ENCODE measurements at regions not wholly inside any gene's neighbourhood (a gene's known extent, or its start where the extent isn't known, plus 50 kb on each side); places are given as distances from the start of the nearest gene placed in this dataset.
A peak's percentile ranks its signal among the peaks of the same experiment; 100 is the strongest.

DNA sequence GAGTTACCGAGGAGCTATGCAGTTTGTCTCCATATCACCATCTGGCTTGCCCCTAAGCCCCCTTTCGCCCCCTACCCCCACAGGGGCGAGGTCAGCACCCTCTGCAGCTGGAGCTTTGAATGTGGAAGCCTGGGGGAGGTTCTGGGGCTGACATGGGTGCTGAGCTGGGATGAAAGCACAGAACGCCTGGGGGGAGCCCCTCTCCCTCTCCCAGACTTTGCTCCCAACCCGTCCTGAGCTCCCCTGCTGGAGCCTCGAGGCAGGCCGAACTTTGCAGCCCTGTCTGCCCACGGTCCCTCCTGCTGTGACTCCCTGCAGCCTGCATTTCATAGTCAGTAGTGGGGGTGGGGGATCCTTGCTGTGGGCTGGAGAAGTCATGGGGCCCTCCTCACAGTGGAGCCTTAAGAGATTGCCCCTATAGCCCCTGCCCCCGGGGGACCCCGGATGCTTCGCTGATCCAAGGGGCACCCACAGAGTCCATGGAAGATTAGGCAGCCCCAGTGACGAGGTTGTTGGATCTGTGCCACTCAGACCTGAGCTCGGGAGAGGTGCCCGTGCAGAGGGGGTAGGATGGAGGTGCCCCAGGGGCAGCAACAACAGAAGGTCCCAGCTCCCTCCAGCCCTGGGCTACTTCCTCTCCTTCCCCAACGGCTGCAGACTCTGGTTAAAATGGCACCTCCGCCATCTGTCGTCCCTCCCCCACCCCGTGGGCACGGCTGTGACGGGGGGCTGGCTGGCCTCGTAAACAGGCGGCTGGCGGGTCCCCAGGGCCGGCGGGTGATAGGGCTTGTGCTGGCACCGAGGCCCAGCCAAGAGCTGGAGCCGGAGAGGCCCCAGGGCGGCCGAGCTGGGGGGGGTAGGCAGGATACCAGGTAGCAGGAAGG is 162.0 kb downstream of the C9orf50 start:
- TF ChIP-seq POLR2A (IDR thresholded peaks at IDR 0.05) (no peak), POLR2AphosphoS5 (IDR thresholded peaks at IDR 0.05) (peak in 2 of 3 donors; percentile 46 to 51)
- TF ChIP-seq, protein P1, sequence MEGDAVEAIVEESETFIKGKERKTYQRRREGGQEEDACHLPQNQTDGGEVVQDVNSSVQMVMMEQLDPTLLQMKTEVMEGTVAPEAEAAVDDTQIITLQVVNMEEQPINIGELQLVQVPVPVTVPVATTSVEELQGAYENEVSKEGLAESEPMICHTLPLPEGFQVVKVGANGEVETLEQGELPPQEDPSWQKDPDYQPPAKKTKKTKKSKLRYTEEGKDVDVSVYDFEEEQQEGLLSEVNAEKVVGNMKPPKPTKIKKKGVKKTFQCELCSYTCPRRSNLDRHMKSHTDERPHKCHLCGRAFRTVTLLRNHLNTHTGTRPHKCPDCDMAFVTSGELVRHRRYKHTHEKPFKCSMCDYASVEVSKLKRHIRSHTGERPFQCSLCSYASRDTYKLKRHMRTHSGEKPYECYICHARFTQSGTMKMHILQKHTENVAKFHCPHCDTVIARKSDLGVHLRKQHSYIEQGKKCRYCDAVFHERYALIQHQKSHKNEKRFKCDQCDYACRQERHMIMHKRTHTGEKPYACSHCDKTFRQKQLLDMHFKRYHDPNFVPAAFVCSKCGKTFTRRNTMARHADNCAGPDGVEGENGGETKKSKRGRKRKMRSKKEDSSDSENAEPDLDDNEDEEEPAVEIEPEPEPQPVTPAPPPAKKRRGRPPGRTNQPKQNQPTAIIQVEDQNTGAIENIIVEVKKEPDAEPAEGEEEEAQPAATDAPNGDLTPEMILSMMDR (IDR thresholded peaks at IDR 0.05 in 8 of 11, conservative IDR thresholded peaks at IDR 0.05 in 3 of 11): no peak
